Smooth muscle cell (in vitro differentiated cells): ENCODE measurements at regions not wholly inside any gene's neighbourhood (a gene's known extent, or its start where the extent isn't known, plus 50 kb on each side); places are given as distances from the start of the nearest gene placed in this dataset.
A peak's percentile ranks its signal among the peaks of the same experiment; 100 is the strongest.

Experiments used
- DNase-seq: peaks from one replicate; lab custom pipeline; 2025; ENCODE audit not compliant: unreplicated experiment; lab: John Stamatoyannopoulos, UW
- H2AFZ ChIP-seq: fragments of 200-600 bp; sonication (generic); 2 replicates; pipeline ENCODE4 v1.6.0; 2016; ENCODE audit warnings: antibody characterized with exemption, low read depth, mild to moderate bottlenecking
- H3F3A ChIP-seq: fragments of 200-600 bp; sonication (generic); 2 replicates; pipeline ENCODE4 v1.6.0; 2017; ENCODE audit warnings: antibody characterized with exemption, low read depth
- H3K27ac ChIP-seq: fragments of 200-600 bp; sonication (generic); 2 replicates; pipeline ENCODE4 v1.5.1; 2016; ENCODE audit warnings: low read depth, mild to moderate bottlenecking
- H3K27me3 ChIP-seq: fragments of 200-600 bp; sonication (generic); 2 replicates; pipeline ENCODE4 v1.6.1; 2016; ENCODE audit warnings: low read depth, mild to moderate bottlenecking
- H3K36me3 ChIP-seq: fragments of 200-600 bp; sonication (generic); 2 replicates; pipeline ENCODE4 v1.5.1; 2016; ENCODE audit warnings: low read depth
- H3K4me1 ChIP-seq: fragments of 200-600 bp; sonication (generic); 2 replicates; pipeline ENCODE4 v1.5.1; 2016; ENCODE audit warnings: low read depth
- H3K4me2 ChIP-seq: fragments of 200-600 bp; sonication (generic); 2 replicates; pipeline ENCODE4 v1.6.0; 2016; ENCODE audit warnings: mild to moderate bottlenecking
- H3K4me3 ChIP-seq: fragments of 200-600 bp; sonication (generic); 2 replicates; pipeline ENCODE4 v1.5.1; 2016; ENCODE audit warnings: mild to moderate bottlenecking
- H3K79me2 ChIP-seq: fragments of 200-600 bp; sonication (generic); 2 replicates; pipeline ENCODE4 v1.6.0; 2016; ENCODE audit warnings: low read depth, mild to moderate bottlenecking
- H3K9ac ChIP-seq: fragments of 200-600 bp; sonication (generic); 2 replicates; pipeline ENCODE4 v1.6.0; 2016; ENCODE audit warnings: low read depth
- H3K9me3 ChIP-seq: fragments of 200-600 bp; sonication (generic); replicated peaks from 2 replicates; pipeline ENCODE4 v1.5.1; 2016; ENCODE audit warnings: low read depth
- H4K20me1 ChIP-seq: fragments of 200-600 bp; sonication (generic); 2 replicates; pipeline ENCODE4 v1.6.0; 2016; ENCODE audit warnings: low read depth
- CTCF ChIP-seq: fragments of 200-600 bp; sonication (generic); IDR thresholded peaks from 2 replicates; pipeline ENCODE4 v1.5.1; 2017; ENCODE audit warnings: borderline replicate concordance, mild to moderate bottlenecking, antibody characterized with exemption; ENCODE audit not compliant: insufficient read depth, poor library complexity, severe bottlenecking
- WGBS: methylation state at CpG from one replicate; pipeline ENCODE4 v1.1.7; 2016; ENCODE audit warnings: low lambda C conversion rate; 5-methylcytosine and 5-hydroxymethylcytosine counted together

DNA sequence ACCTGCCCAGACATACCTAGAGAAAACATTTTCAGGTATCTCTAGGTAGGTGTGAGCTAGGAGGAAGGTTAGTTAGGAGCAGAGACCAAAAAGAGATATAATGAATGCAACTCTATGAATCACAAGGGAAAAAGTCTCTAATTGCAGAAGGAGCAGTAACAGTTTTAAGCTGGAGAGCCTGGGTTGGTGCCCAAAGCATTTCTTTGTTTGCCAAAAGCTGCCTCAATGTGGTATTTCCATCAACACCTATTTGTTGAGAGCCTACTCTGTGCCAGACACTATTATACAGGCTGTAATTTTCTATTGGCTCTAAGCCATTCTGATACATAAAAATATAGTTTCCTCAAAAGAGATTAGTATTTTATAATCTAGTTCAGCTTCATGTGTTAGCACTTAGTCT, 141.6 kb downstream of the UBE2E3 start:
- Histone ChIP-seq H4K20me1 (no peaks in the 10 kb centered on the region), H2AFZ (no peak overlapping the region), H3K79me2 (no peaks in the 10 kb centered on the region), H3F3A (no peaks in the 10 kb centered on the region), H3K27ac (no peak overlapping the region), H3K9me3 (no peaks in the 10 kb centered on the region), H3K9ac (no peak overlapping the region), H3K4me1 (no peaks in the 10 kb centered on the region), H3K36me3 (no peaks in the 10 kb centered on the region), H3K4me2 (no peak overlapping the region), H3K4me3 (no peak overlapping the region), H3K27me3 (no peaks in the 10 kb centered on the region)
- no peak for DNase-seq
- TF ChIP-seq CTCF = no peak

DNA sequence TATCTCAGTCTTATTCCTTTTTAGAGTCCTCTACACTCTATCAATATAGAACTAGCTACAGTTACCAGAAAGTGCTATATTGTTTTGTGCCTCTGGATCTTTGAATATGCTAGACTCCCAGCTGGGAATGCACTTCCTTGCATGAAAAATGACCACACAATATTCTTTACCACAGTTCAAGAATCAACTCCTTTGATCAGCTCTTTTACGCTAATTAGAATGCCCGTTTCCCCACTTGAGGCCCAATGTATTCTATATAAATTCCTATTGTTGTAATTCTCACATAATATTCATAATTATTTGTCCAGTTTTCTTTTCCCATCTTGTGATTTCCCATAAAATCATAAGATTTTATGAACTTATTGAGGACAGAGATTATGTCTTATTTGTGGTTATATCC, 142.2 kb downstream of the UBE2E3 start:
- no peaks in the 10 kb centered on the region for H4K20me1 ChIP-seq
- H3K27ac ChIP-seq = no peak overlapping the region
- H3K4me2 ChIP-seq = no peak overlapping the region
- no peaks in the 10 kb centered on the region for H3K79me2 ChIP-seq
- no peak overlapping the region for H3K9ac ChIP-seq
- no peak overlapping the region for H2AFZ ChIP-seq
- no peaks in the 10 kb centered on the region for H3K36me3 ChIP-seq
- H3K9me3 ChIP-seq = no peaks in the 10 kb centered on the region
- no peaks in the 10 kb centered on the region for H3K4me1 ChIP-seq
- 68% methylated on average over 2 of the region's 2 CpGs for WGBS
- no peak overlapping the region for H3K4me3 ChIP-seq
- no peak for TF ChIP-seq CTCF
- no peaks in the 10 kb centered on the region for H3F3A ChIP-seq
- H3K27me3 ChIP-seq = no peaks in the 10 kb centered on the region
- no peak for DNase-seq

DNA sequence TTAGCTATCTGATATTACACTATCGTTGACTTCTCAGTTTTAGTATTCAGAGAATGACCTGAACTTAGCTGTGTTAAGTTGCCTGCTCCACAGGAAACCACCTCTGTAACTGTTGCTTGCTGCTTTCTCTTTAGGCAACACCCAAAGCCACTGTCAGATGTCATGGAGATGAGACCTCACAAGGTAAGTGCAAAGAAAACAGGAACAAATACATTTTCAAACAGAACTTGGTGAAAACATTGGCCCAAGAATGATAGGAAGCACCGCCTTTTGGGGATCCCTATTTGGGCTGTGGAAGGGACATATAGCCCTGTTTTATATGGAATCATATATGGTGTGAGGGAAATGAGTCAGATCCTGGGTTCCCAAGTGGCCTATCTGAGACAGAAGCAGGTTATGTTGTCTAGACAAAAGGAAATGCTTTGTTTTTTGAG, 143.4 kb downstream of the UBE2E3 start:
- Histone ChIP-seq H3K9ac (no peak overlapping the region), H3K36me3 (no peaks in the 10 kb centered on the region), H3K27ac (no peak overlapping the region), H3K4me2 (no peak overlapping the region), H3F3A (no peaks in the 10 kb centered on the region), H3K27me3 (no peaks in the 10 kb centered on the region), H3K79me2 (no peaks in the 10 kb centered on the region), H3K9me3 (no peaks in the 10 kb centered on the region), H3K4me1 (no peaks in the 10 kb centered on the region), H2AFZ (peak overlapping the region; percentile 7), H3K4me3 (no peak overlapping the region), H4K20me1 (no peaks in the 10 kb centered on the region)
- 87% methylated on average over 2 of the region's 2 CpGs for WGBS
- TF ChIP-seq CTCF = no peak
- DNase-seq = no peak

DNA sequence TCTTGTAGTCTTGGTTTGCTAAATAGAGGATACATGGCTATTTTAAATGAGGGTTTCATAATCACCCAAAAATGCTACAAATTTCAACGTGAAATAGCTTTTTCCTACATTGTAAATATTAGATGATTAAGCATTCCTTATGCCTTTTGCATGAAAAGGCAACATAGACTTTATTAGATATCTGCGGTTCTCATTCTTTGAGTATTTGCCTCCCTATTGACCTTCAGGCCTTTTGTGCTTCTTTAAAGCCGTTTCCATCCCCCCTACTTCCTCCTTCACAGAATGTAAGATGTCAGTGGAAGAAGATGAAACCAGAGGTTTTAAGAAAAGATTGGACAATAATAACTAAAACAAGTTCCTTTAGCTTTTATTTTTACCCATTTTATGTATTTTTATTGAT, 144.1 kb downstream of the UBE2E3 start:
- Histone ChIP-seq H3K4me3 (no peak overlapping the region), H3F3A (no peaks in the 10 kb centered on the region), H3K4me2 (no peak overlapping the region), H3K79me2 (no peaks in the 10 kb centered on the region), H2AFZ (peak overlapping the region; percentile 7), H3K27me3 (no peaks in the 10 kb centered on the region), H3K27ac (peak overlapping the region; percentile 26), H3K9me3 (no peaks in the 10 kb centered on the region), H3K36me3 (no peaks in the 10 kb centered on the region), H4K20me1 (no peaks in the 10 kb centered on the region), H3K4me1 (no peaks in the 10 kb centered on the region), H3K9ac (no peak overlapping the region)
- no peak for TF ChIP-seq CTCF
- WGBS = 69% methylated on average over 3 of the region's 3 CpGs
- no peak for DNase-seq
